ENCODE measurements at regions not wholly inside any gene's neighbourhood (a gene's known extent, or its start where the extent isn't known, plus 50 kb on each side); places are given as distances from the start of the nearest gene placed in this dataset.

DNA sequence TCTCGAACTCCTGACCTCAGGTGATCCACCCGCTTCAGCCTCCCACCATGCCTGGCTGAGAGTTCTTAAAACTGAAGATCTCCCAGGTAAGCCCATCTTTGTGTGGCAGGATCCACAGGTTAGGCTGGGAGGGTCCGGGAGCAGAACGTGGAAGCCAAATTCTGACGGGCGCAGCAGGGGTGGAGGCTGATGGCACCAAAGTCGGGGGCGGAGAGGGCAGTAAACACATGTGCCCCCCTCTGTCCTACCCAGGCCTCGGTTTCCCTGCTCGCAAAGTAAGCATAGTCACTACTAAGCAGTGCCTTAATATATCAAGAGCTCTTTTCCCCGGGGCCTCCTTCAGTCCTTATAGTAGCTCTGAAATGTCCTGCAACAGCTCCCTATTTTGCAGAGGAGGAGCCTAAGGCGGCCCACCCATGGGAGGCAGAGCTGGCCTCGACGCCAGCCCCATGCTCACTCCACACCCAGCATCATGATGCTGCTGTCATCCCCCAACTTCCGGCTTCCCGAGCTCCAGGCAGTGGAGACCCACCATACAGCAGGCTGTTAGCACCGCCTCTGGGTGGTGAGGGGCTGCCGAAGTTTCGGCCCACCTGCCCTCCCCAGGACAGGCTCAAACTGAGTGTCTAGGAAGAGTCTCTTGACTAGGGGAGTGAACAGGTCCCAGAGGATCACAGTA lies 230.0 kb downstream of the CTTN start:
- Histone ChIP-seq H2BK120ac (ENCODE audit: low read depth, low read length, poor library complexity, severe bottlenecking) (no peak overlapping the region), H4K5ac (ENCODE audit: insufficient read length, low read depth, low read length) (no peak overlapping the region), H3K4me1 (ENCODE audit: insufficient read depth, low read length) (no peaks in the 10 kb centered on the region), H2BK12ac (ENCODE audit: insufficient read length, low read depth, low read length) (no peak overlapping the region), H3K18ac (ENCODE audit: insufficient read length, low read depth, low read length) (no peak overlapping the region), H2BK5ac (ENCODE audit: insufficient read length, low read length) (no peak overlapping the region), H2AFZ (ENCODE audit: low read length) (no peak overlapping the region), H3T11ph (ENCODE audit: low read length) (no peak overlapping the region), H4K91ac (ENCODE audit: insufficient read length, low read depth, low read length) (no peak overlapping the region), H3K79me2 (ENCODE audit: insufficient read depth, low read length) (peaks cover 2% of the 10 kb centered on the region; the same call in 1 of the 2 replicates), H3K4me2 (ENCODE audit: insufficient read depth, insufficient read length, low read length) (no peak overlapping the region), H2AK5ac (ENCODE audit: insufficient read length, low read length) (no peak overlapping the region), H4K20me1 (ENCODE audit: control insufficient read depth, insufficient read depth, insufficient read length) (no peaks in the 10 kb centered on the region), H3K23ac (ENCODE audit: insufficient read length, low read depth, low read length) (no peak overlapping the region), H3K56ac (ENCODE audit: insufficient read length, low read depth, low read length) (no peak overlapping the region), H2BK20ac (ENCODE audit: low read depth, low read length, poor library complexity, severe bottlenecking) (no peak overlapping the region), H3K27ac (ENCODE audit: insufficient read length, low read depth, low read length) (no peak overlapping the region), H3K27me3 (ENCODE audit: insufficient read depth, low read length) (no peaks in the 10 kb centered on the region), H3K23me2 (ENCODE audit: insufficient read length, low read depth, low read length, poor library complexity, severe bottlenecking) (no peaks in the 10 kb centered on the region), H3K4ac (ENCODE audit: low read depth, low read length) (no peak overlapping the region), H2BK15ac (ENCODE audit: low read depth, low read length) (no peak overlapping the region), H3K9ac (ENCODE audit: extremely low read depth, insufficient read length, low read length) (no peak overlapping the region), H4K8ac (replicated peaks; ENCODE audit: insufficient read length, low read depth, low read length) (no peak overlapping the region), H3K9me3 (ENCODE audit: control insufficient read depth, low read depth, low read length) (no peaks in the 10 kb centered on the region), H3K14ac (ENCODE audit: insufficient read depth, low read length) (no peak overlapping the region; the same call in 1 of the 2 replicates), H3K79me1 (ENCODE audit: insufficient read depth, low read depth, low read length, poor library complexity, severe bottlenecking) (no peaks in the 10 kb centered on the region)
- no peaks in the 10 kb centered on the region for H3K9me3 Mint-ChIP-seq
- no peak overlapping the region for H3K4me3 Mint-ChIP-seq
- peaks cover 12 to 18% of the 10 kb centered on the region in 2 experiments for H3K4me1 Mint-ChIP-seq
- H3K27ac Mint-ChIP-seq = peak overlapping the region in 1 of 3 experiments; percentile 74; a peak in 2 of 7 replicates
- H3K36me3 Mint-ChIP-seq (ENCODE audit: insufficient read depth in 1 of 3, low read depth in 3 of 3) = peaks cover 0 to 2% (median 0%) of the 10 kb centered on the region in 3 experiments; a peak in 1 of 7 replicates
- WGBS (ENCODE audit: extremely low coverage, insufficient read length, low lambda C conversion rate) = no CpG with 5 or more reads among the region's 19 CpGs
- DNase-seq = no peak
- no peaks in the 10 kb centered on the region; the same call in 1 of the 2 replicates for H3K27me3 Mint-ChIP-seq (ENCODE audit: low read depth)
- TF ChIP-seq, protein P1, sequence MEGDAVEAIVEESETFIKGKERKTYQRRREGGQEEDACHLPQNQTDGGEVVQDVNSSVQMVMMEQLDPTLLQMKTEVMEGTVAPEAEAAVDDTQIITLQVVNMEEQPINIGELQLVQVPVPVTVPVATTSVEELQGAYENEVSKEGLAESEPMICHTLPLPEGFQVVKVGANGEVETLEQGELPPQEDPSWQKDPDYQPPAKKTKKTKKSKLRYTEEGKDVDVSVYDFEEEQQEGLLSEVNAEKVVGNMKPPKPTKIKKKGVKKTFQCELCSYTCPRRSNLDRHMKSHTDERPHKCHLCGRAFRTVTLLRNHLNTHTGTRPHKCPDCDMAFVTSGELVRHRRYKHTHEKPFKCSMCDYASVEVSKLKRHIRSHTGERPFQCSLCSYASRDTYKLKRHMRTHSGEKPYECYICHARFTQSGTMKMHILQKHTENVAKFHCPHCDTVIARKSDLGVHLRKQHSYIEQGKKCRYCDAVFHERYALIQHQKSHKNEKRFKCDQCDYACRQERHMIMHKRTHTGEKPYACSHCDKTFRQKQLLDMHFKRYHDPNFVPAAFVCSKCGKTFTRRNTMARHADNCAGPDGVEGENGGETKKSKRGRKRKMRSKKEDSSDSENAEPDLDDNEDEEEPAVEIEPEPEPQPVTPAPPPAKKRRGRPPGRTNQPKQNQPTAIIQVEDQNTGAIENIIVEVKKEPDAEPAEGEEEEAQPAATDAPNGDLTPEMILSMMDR (conservative IDR thresholded peaks at IDR 0.05) = no peak
